ENCODE measurements at regions not wholly inside any gene's neighbourhood (a gene's known extent, or its start where the extent isn't known, plus 50 kb on each side); places are given as distances from the start of the nearest gene placed in this dataset.

DNA sequence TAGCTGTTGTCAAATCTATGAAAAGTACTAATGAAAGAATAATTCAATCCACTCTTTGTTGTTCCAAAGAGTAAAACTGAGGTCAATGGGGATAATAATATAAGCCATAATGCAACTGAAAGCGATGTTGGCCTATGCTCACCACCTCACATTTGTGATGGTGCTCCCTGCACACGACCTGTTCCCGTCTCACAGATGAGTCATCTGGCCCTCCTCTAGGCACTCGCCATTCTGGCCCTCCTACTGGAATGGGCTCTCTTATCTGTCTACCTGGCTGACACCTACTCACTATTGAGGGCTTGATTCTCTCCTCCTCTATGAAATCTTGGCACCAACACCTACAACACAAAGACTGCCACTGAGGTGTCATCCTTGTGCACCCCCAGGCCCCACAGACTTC is 585.9 kb upstream of the ID2 start:
- H3K4me3 ChIP-seq (ENCODE audit: control insufficient read depth, low read depth, low read length): no peak overlapping the region
- no peak for DNase-seq (ENCODE audit: low read depth)
- TF ChIP-seq, protein P1, sequence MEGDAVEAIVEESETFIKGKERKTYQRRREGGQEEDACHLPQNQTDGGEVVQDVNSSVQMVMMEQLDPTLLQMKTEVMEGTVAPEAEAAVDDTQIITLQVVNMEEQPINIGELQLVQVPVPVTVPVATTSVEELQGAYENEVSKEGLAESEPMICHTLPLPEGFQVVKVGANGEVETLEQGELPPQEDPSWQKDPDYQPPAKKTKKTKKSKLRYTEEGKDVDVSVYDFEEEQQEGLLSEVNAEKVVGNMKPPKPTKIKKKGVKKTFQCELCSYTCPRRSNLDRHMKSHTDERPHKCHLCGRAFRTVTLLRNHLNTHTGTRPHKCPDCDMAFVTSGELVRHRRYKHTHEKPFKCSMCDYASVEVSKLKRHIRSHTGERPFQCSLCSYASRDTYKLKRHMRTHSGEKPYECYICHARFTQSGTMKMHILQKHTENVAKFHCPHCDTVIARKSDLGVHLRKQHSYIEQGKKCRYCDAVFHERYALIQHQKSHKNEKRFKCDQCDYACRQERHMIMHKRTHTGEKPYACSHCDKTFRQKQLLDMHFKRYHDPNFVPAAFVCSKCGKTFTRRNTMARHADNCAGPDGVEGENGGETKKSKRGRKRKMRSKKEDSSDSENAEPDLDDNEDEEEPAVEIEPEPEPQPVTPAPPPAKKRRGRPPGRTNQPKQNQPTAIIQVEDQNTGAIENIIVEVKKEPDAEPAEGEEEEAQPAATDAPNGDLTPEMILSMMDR (conservative IDR thresholded peaks at IDR 0.05; ENCODE audit: control insufficient read depth, insufficient read depth, low read depth, low read length): no peak

DNA sequence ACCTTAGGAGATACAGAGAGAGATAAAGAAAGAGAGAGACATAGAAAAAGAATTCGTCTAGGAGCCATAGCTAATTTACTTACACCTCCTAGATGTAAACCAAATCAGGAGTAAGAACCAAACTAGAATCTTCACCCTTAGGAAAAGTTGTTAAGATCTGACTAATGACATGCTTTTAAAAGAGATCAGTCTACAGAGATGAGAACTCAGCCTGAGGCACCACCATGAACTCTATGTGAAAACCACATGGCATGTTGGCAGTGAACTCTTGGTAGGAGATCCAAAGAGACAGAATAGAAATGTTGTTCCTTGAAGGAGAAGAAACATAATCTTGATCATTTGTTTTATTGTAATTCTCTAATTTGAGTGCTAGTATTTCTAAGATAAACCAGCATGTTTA is 585.4 kb upstream of the ID2 start:
- DNase-seq (ENCODE audit: low read depth): no peak
- no peak overlapping the region for H3K4me3 ChIP-seq (ENCODE audit: control insufficient read depth, low read depth, low read length)
- TF ChIP-seq, protein P1 (conservative IDR thresholded peaks at IDR 0.05; ENCODE audit: control insufficient read depth, insufficient read depth, low read depth, low read length): no peak

DNA sequence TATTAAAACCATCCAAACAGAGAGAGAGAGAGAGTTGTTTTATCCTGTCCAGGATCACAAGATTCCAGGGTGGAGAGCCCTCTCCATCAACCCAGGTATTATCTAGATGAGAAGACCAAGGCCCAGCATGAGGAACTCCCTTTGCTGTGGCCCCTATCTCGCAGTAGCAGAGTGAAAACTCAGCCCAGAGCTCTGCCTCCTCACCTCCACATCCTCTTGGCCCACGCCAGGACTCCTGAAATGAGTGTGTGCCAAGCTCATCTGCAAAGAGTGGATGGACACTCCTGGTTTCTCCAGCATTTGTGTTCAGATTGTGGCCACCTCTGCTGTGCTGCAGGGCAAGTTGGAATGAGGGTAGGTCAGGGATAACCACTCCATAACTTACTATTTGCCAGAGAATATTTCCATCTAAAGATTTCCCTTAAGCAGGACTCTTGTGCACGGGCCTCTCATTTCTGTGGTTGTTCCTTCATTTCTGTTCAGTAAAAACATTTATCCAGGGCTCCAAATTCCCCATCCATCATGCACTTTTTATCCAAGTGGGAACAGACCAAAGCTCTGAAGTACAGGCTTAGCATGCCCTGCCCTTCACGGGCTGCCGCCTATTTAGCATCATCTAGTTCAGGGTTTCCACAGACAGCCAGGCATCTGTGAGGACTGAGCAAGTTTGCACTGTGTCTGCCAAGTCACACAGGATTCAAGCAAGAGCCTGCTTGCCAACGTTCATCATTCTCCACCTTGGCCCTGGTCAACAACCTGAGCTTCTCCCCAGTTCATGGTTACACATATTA is 583.2 kb upstream of the ID2 start:
- TF ChIP-seq, protein P1 (conservative IDR thresholded peaks at IDR 0.05; ENCODE audit: control insufficient read depth, insufficient read depth, low read depth, low read length): no peak
- no peak overlapping the region for H3K4me3 ChIP-seq (ENCODE audit: control insufficient read depth, low read depth, low read length)
- no peak for DNase-seq (ENCODE audit: low read depth)

DNA sequence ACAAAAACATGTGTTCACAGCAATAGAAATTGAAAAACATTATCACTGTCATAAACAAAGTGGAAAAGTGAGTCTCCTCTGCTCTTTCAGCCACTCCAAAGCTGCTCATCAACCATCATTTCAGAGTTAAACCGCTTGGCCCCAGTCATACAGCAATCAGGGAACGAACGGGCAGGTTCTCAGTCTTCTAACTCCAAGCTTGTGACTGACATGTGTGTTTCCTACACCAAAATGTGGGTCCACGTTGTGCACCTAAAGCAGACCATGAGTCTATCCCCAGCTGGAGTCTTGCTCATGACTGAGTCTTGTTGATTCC is 582.6 kb upstream of the ID2 start:
- TF ChIP-seq, protein P1 (conservative IDR thresholded peaks at IDR 0.05; ENCODE audit: control insufficient read depth, insufficient read depth, low read depth, low read length): no peak
- no peak for DNase-seq (ENCODE audit: low read depth)
- H3K4me3 ChIP-seq (ENCODE audit: control insufficient read depth, low read depth, low read length): no peak overlapping the region

DNA sequence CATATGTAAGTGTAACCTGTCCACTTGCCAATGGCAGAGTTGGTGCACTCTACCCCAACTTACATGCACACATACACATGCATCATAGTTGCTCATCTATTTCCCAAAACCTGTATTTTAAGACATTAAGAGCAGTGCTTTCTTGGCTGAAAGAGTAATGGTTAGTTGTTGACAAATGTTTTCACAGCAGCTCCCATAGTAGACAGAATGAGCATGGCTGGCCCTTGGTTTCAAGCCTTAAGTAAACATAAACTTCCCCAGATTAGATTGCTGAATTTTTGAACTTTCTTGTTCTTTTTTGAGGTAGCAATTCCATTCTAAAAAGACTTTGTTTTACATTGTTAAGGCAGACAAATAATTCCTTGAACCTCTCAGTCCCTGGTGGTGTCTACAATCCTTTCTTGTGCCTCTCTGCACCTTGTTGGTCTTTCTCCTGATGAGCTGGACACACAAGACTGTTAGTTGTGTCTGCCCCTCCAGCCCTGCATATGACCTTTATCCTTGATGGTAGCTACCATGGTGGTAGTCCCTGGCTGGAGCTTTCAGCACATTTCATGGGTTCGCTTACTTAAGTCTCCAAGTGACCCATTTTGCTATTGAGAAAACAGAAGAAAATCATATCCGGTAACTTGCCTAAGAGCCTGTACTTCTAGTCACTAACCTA is 580.1 kb upstream of the ID2 start:
- DNase-seq (ENCODE audit: low read depth): no peak
- no peak overlapping the region for H3K4me3 ChIP-seq (ENCODE audit: control insufficient read depth, low read depth, low read length)
- TF ChIP-seq, protein P1 (conservative IDR thresholded peaks at IDR 0.05; ENCODE audit: control insufficient read depth, insufficient read depth, low read depth, low read length): no peak

DNA sequence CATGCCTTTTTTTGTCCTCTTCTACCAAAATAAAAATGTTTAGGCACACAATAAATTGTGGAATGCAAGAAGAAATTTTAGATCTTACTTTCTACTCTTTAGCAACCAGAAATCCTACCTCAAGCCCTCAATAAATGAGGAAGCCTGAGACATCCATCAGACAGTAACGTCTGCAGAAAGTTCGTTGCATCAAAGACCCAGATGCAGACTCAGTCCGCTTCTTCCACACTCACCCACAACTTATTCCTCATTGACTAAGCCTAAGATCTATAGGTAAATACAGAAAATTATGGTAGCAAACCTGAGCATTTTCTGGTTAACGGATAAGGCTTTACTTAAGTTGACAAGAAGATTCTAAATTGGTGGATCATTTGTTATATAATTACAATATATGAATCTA is 579.4 kb upstream of the ID2 start:
- DNase-seq (ENCODE audit: low read depth): no peak
- no peak overlapping the region for H3K4me3 ChIP-seq (ENCODE audit: control insufficient read depth, low read depth, low read length)
- TF ChIP-seq, protein P1 (conservative IDR thresholded peaks at IDR 0.05; ENCODE audit: control insufficient read depth, insufficient read depth, low read depth, low read length): no peak

Data from fibroblast of mammary gland (primary cell).